K562 (cell line): ENCODE measurements at regions not wholly inside any gene's neighbourhood (a gene's known extent, or its start where the extent isn't known, plus 50 kb on each side); places are given as distances from the start of the nearest gene placed in this dataset.

Experiments
- CEBPB ChIP-seq: fragments of 450-650 bp; IDR thresholded peaks from 2 replicates; pipeline ENCODE4 v1.6.1; 2016; ENCODE audit warnings: missing genetic modification characterization, missing compliant biosample characterization
- CHD1 ChIP-seq: fragments of 200-600 bp; sonication (generic); IDR thresholded peaks from one replicate; pipeline ENCODE4 v1.6.1; 2012; ENCODE audit warnings: mild to moderate bottlenecking, moderate library complexity, low read length, inconsistent platforms
- EGR1 ChIP-seq: fragments of 450-650 bp; conservative IDR thresholded peaks from 2 replicates; pipeline ENCODE4 v1.6.1; 2017; ENCODE audit warnings: mild to moderate bottlenecking
- EZH2 ChIP-seq: IDR thresholded peaks from 2 replicates; pipeline ENCODE4 v1.6.1; 2012; ENCODE audit warnings: low read depth, mild to moderate bottlenecking, inconsistent platforms, low read length, borderline replicate concordance
- KDM4B ChIP-seq, 2 experiments: fragments of 450-650 bp in 1 of 2; sonication (generic) in 1 of 2; IDR thresholded peaks; 2 replicates each; pipeline ENCODE4 v1.6.1; 2016 to 2017; ENCODE audit warnings: borderline replicate concordance in 2 of 2, antibody characterized with exemption in 1 of 2, low read depth in 1 of 2, mild to moderate bottlenecking in 1 of 2
- NR2F6 ChIP-seq: fragments of 450-650 bp; formaldehyde crosslinking; IDR thresholded peaks from 2 replicates; pipeline ENCODE4 v1.4.0; 2020; ENCODE audit warnings: mild to moderate bottlenecking
- POLR2A ChIP-seq: fragments of 450-650 bp; conservative IDR thresholded peaks from 2 replicates; pipeline ENCODE4 v1.6.1; 2016
- ZNF644 ChIP-seq: fragments of 200-800 bp; sonication (Bioruptor generic); IDR thresholded peaks from 2 replicates; pipeline ENCODE4 v1.6.1; 2016; ENCODE audit warnings: low read depth, missing genetic modification characterization, missing compliant biosample characterization
- TF ChIP-seq, protein P1 (sequence below), 3 experiments: IDR thresholded peaks in 2 of 3; conservative IDR thresholded peaks in 1 of 3; 2 replicates each; pipeline ENCODE4 v1.5.1; 2011 to 2012; ENCODE audit warnings: low read length in 3 of 3, mild to moderate bottlenecking in 3 of 3, control low read depth in 2 of 3, improper control_type of control experiment in 1 of 3, inconsistent platforms in 1 of 3, low read depth in 1 of 3, mixed read lengths in 1 of 3, moderate library complexity in 1 of 3; ENCODE audit not compliant: insufficient read depth in 2 of 3
- TF ChIP-seq, protein P2 (sequence below): sonication (generic); formaldehyde crosslinking; IDR thresholded peaks from 2 replicates; pipeline ENCODE4 v1.8.1; 2023; ENCODE audit warnings: mild to moderate bottlenecking, missing genetic modification reagents

DNA sequence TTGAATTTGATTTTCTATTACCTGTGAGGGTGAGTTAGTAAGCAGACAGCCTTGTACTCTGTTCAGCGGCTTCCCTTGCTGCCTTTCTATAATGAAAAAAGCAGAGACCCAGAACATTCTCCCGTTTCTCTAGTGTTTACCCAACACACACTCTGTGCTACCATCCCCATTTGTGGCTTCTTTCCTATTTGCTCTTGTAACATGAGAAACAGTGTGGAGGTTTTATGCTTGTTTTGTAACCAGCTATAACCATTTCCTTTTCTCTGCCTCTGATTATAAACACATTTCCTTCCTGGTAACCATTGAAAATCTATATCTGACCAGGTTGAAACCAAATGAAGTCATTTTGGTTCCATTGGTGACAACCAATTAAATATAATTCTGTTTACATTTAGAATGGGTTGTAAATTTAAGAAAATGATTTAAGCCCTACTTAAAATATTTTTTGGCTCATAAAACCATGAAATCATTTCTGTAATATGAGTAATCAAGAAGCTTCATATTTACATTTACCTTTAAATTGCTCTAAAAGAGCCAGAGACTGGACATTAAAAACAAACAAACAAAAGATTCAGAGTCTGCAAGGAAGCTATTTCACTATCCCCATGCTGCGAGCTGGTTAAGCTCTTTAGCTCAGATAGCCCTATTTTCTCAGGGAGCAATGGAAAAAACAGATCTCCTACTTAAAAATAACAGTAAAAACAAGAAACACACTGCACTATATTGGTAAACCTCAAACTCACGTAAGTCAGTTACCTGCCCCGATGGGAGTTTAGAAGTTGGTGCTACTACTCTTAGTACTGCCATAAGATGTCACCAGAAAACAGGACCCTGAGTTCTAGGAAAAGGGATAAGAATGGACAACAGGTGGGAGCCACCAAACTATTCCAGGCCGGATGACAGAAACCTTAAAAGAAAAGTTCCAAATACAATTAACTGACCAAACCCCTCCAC, 206.5 kb upstream of the EEA1 start:
- TF ChIP-seq CHD1 = no peak
- no peak for TF ChIP-seq EZH2
- no peak for TF ChIP-seq KDM4B (IDR thresholded peaks at IDR 0.05; ENCODE audit: borderline replicate concordance in 2 of 2, low read depth in 1 of 2)
- TF ChIP-seq NR2F6 (CRISPR knock-in tag) = no peak
- TF ChIP-seq ZNF644 (tag) = no peak
- TF ChIP-seq, protein P1, sequence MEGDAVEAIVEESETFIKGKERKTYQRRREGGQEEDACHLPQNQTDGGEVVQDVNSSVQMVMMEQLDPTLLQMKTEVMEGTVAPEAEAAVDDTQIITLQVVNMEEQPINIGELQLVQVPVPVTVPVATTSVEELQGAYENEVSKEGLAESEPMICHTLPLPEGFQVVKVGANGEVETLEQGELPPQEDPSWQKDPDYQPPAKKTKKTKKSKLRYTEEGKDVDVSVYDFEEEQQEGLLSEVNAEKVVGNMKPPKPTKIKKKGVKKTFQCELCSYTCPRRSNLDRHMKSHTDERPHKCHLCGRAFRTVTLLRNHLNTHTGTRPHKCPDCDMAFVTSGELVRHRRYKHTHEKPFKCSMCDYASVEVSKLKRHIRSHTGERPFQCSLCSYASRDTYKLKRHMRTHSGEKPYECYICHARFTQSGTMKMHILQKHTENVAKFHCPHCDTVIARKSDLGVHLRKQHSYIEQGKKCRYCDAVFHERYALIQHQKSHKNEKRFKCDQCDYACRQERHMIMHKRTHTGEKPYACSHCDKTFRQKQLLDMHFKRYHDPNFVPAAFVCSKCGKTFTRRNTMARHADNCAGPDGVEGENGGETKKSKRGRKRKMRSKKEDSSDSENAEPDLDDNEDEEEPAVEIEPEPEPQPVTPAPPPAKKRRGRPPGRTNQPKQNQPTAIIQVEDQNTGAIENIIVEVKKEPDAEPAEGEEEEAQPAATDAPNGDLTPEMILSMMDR (IDR thresholded peaks at IDR 0.05 in 2 of 3, conservative IDR thresholded peaks at IDR 0.05 in 1 of 3; ENCODE audit: insufficient read depth in 2 of 3, low read depth in 1 of 3, low read length in 3 of 3) = no peak
- TF ChIP-seq CEBPB = no peak
- TF ChIP-seq, protein P2, sequence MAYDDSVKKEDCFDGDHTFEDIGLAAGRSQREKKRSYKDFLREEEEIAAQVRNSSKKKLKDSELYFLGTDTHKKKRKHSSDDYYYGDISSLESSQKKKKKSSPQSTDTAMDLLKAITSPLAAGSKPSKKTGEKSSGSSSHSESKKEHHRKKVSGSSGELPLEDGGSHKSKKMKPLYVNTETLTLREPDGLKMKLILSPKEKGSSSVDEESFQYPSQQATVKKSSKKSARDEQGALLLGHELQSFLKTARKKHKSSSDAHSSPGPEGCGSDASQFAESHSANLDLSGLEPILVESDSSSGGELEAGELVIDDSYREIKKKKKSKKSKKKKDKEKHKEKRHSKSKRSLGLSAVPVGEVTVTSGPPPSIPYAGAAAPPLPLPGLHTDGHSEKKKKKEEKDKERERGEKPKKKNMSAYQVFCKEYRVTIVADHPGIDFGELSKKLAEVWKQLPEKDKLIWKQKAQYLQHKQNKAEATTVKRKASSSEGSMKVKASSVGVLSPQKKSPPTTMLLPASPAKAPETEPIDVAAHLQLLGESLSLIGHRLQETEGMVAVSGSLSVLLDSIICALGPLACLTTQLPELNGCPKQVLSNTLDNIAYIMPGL (CRISPR knock-in tag) = no peak
- no peak for TF ChIP-seq POLR2A
- TF ChIP-seq EGR1 = no peak
